ENCODE measurements at regions not wholly inside any gene's neighbourhood (a gene's known extent, or its start where the extent isn't known, plus 50 kb on each side); places are given as distances from the start of the nearest gene placed in this dataset.

GRCh38 chr16:66287926-66288325 is 78.6 kb upstream of the CDH5 start:
- H3K4me3 ChIP-seq: no peak overlapping the region
- no peaks in the 10 kb centered on the region for H3K27me3 ChIP-seq
- H3K9me3 ChIP-seq: no peaks in the 10 kb centered on the region
- TF ChIP-seq POLR2A (IDR thresholded peaks at IDR 0.05) (no peak), CTCF (IDR thresholded peaks at IDR 0.05) (no peak)
- no peak overlapping the region for H3K27ac ChIP-seq
- H3K36me3 ChIP-seq: no peaks in the 10 kb centered on the region
- H3K4me1 ChIP-seq: no peaks in the 10 kb centered on the region
- peak in 1 of 3 donors; percentile 35 for DNase-seq

- H3K27ac ChIP-seq: no peak overlapping the region
- H3K4me3 ChIP-seq: no peak overlapping the region
- no peaks in the 10 kb centered on the region for H3K36me3 ChIP-seq
- no peaks in the 10 kb centered on the region for H3K9me3 ChIP-seq
- H3K27me3 ChIP-seq: no peaks in the 10 kb centered on the region
- no peaks in the 10 kb centered on the region for H3K4me1 ChIP-seq
- DNase-seq: peak in 1 of 3 donors; percentile 7
- TF ChIP-seq POLR2A (IDR thresholded peaks at IDR 0.05) (no peak), CTCF (IDR thresholded peaks at IDR 0.05) (no peak)
These were observed 79.1 kb upstream of the CDH5 start for GRCh38 chr16:66287416-66287815.

- Histone ChIP-seq H3K27me3 (no peaks in the 10 kb centered on the region), H3K9me3 (no peaks in the 10 kb centered on the region), H3K4me3 (no peak overlapping the region), H3K27ac (no peak overlapping the region), H3K4me1 (no peaks in the 10 kb centered on the region), H3K36me3 (no peaks in the 10 kb centered on the region)
- peak in 2 of 3 donors; percentile 6 to 22 for DNase-seq
- no peak for TF ChIP-seq CTCF (IDR thresholded peaks at IDR 0.05)
- no peak for TF ChIP-seq POLR2A (IDR thresholded peaks at IDR 0.05)
These were observed 80.0 kb upstream of the CDH5 start for GRCh38 chr16:66286527-66286926.

- H3K36me3 ChIP-seq: no peaks in the 10 kb centered on the region
- DNase-seq: peak in 1 of 3 donors; percentile 8
- no peaks in the 10 kb centered on the region for H3K4me1 ChIP-seq
- H3K27ac ChIP-seq: no peak overlapping the region
- no peaks in the 10 kb centered on the region for H3K9me3 ChIP-seq
- TF ChIP-seq CTCF (IDR thresholded peaks at IDR 0.05): peak in 1 of 6 experiments; percentile 4
- no peak for TF ChIP-seq POLR2A (IDR thresholded peaks at IDR 0.05)
- no peak overlapping the region for H3K4me3 ChIP-seq
- H3K27me3 ChIP-seq: no peaks in the 10 kb centered on the region
These were observed 87.8 kb upstream of the CDH5 start for GRCh38 chr16:66278604-66279262.

- H3K9me3 ChIP-seq: no peaks in the 10 kb centered on the region
- H3K36me3 ChIP-seq: no peaks in the 10 kb centered on the region
- H3K27ac ChIP-seq: no peak overlapping the region
- H3K4me1 ChIP-seq: no peaks in the 10 kb centered on the region
- no peaks in the 10 kb centered on the region for H3K27me3 ChIP-seq
- H3K4me3 ChIP-seq: no peak overlapping the region
- TF ChIP-seq CTCF (IDR thresholded peaks at IDR 0.05) (no peak), POLR2A (IDR thresholded peaks at IDR 0.05) (no peak)
- DNase-seq: peak in 1 of 3 donors; percentile 43
These were observed 88.4 kb upstream of the CDH5 start for GRCh38 chr16:66278111-66278531.

All from Peyer's patch (tissue), 4 donors.